ENCODE measurements at regions not wholly inside any gene's neighbourhood (a gene's known extent, or its start where the extent isn't known, plus 50 kb on each side); places are given as distances from the start of the nearest gene placed in this dataset.

GRCh38 chr1:112308716-112309115, 87.3 kb upstream of the CTTNBP2NL start:
- Histone ChIP-seq H3K4me3 (ENCODE audit: control insufficient read depth in 2 of 3, extremely low read depth in 1 of 3, insufficient read depth in 2 of 3, low read depth in 1 of 3, low read length in 3 of 3) (no peak overlapping the region), H3K9me3 (ENCODE audit: control insufficient read depth, low read depth, low read length) (no peaks in the 10 kb centered on the region), H3K9ac (ENCODE audit: control insufficient read depth, extremely low read depth, insufficient read depth, low read length) (no peak overlapping the region), H3K4me2 (ENCODE audit: control insufficient read depth, extremely low read depth, insufficient read depth, low read depth, low read length) (no peak overlapping the region), H3K4me1 (ENCODE audit: control insufficient read depth, extremely low read depth, insufficient read depth, low read length) (no peaks in the 10 kb centered on the region), H3K9me1 (ENCODE audit: control insufficient read depth, extremely low read depth, insufficient read depth, low read length) (no peaks in the 10 kb centered on the region), H2AFZ (ENCODE audit: control insufficient read depth, low read length) (no peak overlapping the region), H3K36me3 (ENCODE audit: control insufficient read depth in 2 of 2, extremely low read depth in 1 of 2, insufficient read depth in 2 of 2, low read length in 2 of 2) (no peaks in the 10 kb centered on the region), H3K79me2 (ENCODE audit: control insufficient read depth, insufficient read depth, low read length) (no peaks in the 10 kb centered on the region), H4K20me1 (ENCODE audit: control insufficient read depth, extremely low read depth, insufficient read depth, low read length) (no peaks in the 10 kb centered on the region), H3K27ac (ENCODE audit: control insufficient read depth, insufficient read depth, low read length) (no peak overlapping the region), H3K27me3 (ENCODE audit: control insufficient read depth, extremely low read depth, insufficient read depth, low read length) (peaks cover 17% of the 10 kb centered on the region)
- DNase-seq (ENCODE audit: low read depth, low spot score) (no peak), FAIRE-seq (no peak)
- dilution Hi-C loops (cut with MboI; ENCODE audit: extremely low pct_ligation_motif_present, low sequenced_read_pairs): no loop called here
- TF ChIP-seq CTCF (optimal IDR thresholded peaks at IDR 0.05 in 1 of 3, IDR thresholded peaks at IDR 0.05 in 1 of 3, conservative IDR thresholded peaks at IDR 0.05 in 1 of 3; ENCODE audit: extremely low read depth in 1 of 3, insufficient read depth in 2 of 3, low read length in 3 of 3) (no peak), EZH2 (IDR thresholded peaks at IDR 0.05; ENCODE audit: low read length) (no peak)

- Histone ChIP-seq H3K9me3 (ENCODE audit: control insufficient read depth, low read depth, low read length) (no peaks in the 10 kb centered on the region), H4K20me1 (ENCODE audit: control insufficient read depth, extremely low read depth, insufficient read depth, low read length) (no peaks in the 10 kb centered on the region), H3K9ac (ENCODE audit: control insufficient read depth, extremely low read depth, insufficient read depth, low read length) (no peak overlapping the region), H3K4me1 (ENCODE audit: control insufficient read depth, extremely low read depth, insufficient read depth, low read length) (no peaks in the 10 kb centered on the region), H2AFZ (ENCODE audit: control insufficient read depth, low read length) (no peak overlapping the region), H3K4me2 (ENCODE audit: control insufficient read depth, extremely low read depth, insufficient read depth, low read depth, low read length) (no peak overlapping the region), H3K9me1 (ENCODE audit: control insufficient read depth, extremely low read depth, insufficient read depth, low read length) (no peaks in the 10 kb centered on the region), H3K27me3 (ENCODE audit: control insufficient read depth, extremely low read depth, insufficient read depth, low read length) (peaks cover 17% of the 10 kb centered on the region), H3K27ac (ENCODE audit: control insufficient read depth, insufficient read depth, low read length) (no peak overlapping the region), H3K4me3 (ENCODE audit: control insufficient read depth in 2 of 3, extremely low read depth in 1 of 3, insufficient read depth in 2 of 3, low read depth in 1 of 3, low read length in 3 of 3) (no peak overlapping the region), H3K36me3 (ENCODE audit: control insufficient read depth in 2 of 2, extremely low read depth in 1 of 2, insufficient read depth in 2 of 2, low read length in 2 of 2) (no peaks in the 10 kb centered on the region), H3K79me2 (ENCODE audit: control insufficient read depth, insufficient read depth, low read length) (no peaks in the 10 kb centered on the region)
- no peak for FAIRE-seq
- TF ChIP-seq EZH2 (IDR thresholded peaks at IDR 0.05; ENCODE audit: low read length) (no peak), CTCF (optimal IDR thresholded peaks at IDR 0.05 in 1 of 3, IDR thresholded peaks at IDR 0.05 in 1 of 3, conservative IDR thresholded peaks at IDR 0.05 in 1 of 3; ENCODE audit: extremely low read depth in 1 of 3, insufficient read depth in 2 of 3, low read length in 3 of 3) (no peak)
- dilution Hi-C loops (cut with MboI; ENCODE audit: extremely low pct_ligation_motif_present, low sequenced_read_pairs): no loop called here
- no peak for DNase-seq (ENCODE audit: low read depth, low spot score)
Measured at GRCh38 chr1:112309499-112309898, 86.5 kb upstream of the CTTNBP2NL start.
